DMS 273 (cell line): ENCODE measurements at regions not wholly inside any gene's neighbourhood (a gene's known extent, or its start where the extent isn't known, plus 50 kb on each side); places are given as distances from the start of the nearest gene placed in this dataset.
A peak's percentile ranks its signal among the peaks of the same experiment; 100 is the strongest.

Experiments
- DNase-seq: peaks from one replicate; lab custom pipeline; 2025; ENCODE audit not compliant: unreplicated experiment; lab: John Stamatoyannopoulos, UW

DNA sequence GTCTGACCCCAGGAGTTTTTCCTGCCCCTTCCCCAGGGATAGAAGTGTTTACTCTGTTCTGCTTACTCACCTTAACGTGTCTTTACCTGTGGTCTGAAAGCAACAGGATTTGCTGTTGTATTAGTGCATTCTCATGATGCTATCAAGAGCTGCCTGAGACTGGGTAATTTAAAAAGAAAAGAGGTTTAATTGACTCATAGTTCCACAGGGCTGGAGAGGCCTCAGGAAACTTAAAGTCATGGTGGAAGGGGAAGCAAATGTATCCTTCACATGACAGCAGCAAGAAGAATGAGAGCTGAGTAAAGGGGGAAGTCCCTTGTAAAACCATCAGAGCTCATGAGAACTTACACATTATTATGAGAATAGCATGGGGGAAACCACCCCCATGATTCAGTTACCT is 240.4 kb downstream of the SNAPC1 start:
- no peak for DNase-seq

DNA sequence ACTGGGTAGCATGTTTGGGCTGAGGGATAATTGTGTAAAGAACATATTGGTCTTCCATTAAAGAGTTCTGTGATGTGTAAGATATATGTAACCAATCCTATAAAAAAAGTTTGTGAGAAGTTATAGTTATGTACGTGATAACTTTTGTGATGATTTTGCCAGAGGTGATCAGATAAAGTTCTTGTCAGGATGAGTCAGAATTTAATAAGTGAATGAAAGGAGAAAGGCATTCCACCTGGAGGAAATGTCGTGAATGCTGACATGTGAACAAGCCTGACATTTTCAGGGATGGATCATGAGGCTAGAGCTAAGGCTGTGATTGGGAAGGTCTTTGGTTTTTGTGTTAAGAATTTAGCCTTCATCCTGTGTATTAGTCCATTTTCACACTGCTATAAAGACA is 241.5 kb downstream of the SNAPC1 start:
- no peak for DNase-seq

DNA sequence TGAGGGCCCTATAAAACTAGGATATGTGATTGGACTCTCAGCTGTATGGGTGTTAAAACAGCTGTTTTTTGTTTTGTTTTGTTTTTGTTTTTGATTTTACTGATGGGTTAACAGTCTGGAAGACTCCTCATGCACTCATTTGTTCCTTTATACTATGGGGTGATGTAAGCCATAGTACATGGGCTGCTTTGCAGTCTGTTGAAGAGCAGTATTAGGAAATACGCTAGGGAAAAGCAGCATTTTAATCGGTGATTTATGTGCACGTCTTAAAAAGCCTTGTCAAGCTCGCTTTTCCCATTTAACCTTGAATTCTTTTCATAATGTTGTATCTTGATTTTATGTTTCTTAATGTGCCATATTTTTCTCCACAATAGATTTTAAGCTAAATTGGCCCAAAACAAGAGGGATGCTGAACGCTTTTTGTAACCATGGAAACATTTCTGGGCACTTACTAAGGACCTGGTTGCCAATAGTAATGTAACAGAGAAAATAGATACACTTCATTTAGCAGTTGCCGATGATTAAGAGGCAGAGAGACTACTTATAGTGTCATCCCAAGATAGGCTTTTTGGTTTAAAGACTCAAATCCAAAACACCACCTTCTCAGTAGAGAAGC is 244.0 kb downstream of the SNAPC1 start:
- no peak for DNase-seq

DNA sequence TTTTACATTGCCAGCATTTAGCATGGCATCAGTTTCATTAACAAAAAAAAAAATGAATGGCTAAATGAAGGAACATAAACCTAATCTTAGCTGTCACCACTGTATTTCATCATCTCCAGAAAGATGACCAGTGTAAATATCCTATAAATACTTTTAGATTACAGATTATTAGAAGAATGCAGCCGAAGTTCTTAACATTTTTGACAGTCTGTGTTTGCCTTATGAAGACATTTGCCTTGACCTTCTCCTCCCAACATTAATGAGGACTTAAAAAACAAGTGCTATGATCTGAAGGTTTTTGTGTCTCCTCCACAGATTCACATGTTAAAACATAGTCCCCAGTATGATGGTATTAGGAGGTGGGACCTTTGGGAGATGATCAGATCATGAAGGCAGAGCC is 253.0 kb downstream of the SNAPC1 start:
- DNase-seq: no peak

DNA sequence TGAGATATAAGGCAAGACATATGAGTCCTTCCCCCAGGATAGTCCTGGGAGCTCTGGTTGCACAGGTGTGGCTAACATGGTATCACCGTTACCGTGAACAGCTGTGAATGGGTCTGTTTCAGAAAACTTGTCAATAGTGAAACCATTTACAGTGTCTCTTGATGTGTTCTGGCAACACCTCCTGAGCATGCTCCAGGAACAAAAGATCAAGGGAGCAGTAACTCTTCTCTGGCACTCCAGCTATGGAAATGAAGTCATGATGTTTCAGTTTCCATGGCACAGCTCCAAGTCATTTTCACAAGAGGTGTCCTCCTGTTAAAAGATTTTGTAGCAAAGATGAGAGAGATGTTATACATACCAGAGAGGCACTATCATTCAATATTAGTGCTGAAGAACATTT is 253.7 kb downstream of the SNAPC1 start:
- peak; percentile 18 for DNase-seq

DNA sequence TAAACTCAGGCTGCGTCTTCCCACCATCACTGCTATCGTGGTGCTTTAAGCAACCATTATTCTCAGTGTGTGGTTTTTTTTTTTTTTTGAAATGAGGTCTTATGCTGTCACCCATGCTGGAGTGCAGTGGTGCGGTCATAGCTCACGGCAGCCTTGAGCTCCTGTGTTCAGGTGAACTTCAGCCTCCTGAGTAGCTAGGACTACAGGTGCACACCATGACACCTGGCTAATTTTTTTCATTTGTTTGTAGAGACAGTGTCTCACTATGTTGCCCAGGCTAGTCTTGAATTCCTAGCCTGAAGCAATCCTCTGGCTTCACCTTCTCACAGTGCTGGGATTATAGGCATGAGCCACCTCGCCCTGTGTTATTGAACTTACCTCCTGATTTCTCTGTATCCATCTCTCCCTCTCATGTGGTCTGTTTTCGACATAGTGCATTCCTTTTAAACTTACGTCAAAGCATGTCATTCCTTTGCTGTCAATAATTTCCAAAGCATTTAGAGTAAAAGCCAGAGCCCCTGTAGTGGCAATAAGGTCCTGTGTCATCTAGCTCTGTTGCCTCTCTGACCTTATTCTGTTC is 255.5 kb downstream of the SNAPC1 start:
- DNase-seq: no peak

DNA sequence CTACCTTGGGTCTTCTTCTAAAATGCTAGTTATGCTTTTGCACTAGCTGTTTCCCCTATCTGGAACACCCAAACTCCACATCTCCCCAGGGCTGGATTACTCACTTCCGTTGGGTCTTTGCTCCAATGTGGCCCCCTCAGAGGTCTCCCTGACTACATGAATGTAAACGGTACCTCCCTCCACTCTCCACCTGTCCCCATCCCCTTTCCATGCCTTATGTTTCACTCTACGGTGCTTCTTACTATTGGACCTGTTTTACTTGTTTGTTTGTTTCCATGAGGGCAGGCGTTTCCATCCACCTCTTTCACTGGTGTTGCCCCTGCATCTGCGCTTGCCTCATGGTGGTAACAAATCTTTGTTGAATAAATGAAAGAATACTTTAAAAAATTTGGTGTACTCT is 256.4 kb downstream of the SNAPC1 start:
- DNase-seq: no peak

DNA sequence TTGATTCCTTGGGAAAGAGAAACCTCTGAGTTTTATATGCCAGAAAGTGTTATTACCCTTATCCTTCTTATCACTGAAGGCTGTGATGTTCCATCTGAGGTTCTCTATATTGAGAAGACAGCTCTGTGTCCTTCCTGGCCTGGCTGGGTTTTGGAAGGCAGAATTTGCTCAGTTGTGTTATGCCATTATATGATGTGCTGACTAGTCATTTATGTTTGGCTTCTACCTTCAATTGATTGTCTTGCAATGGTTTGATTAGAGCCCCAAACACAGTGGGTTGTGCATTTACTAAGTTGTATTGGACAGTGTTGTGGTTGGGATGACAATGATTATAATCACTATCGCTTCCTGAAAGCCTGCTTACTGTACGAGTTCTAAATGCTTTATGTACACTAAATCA is 265.7 kb downstream of the SNAPC1 start:
- DNase-seq: no peak

DNA sequence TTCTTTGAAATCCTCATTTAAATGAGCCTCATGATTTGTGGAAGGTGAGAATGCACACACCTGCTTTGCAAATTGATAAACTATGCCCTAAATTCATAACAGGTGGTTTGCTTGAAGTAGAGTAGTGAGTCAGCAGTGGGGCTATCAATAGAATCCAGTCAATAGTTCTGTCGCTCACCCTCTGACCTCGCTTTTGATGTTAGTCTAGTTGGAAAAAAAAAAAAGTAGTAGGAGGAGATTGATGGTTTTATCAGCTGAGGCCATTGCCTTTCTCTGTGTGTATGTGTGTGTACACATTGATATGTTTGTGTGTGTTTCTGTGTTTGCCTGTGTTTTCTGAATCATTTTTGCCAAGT is 267.3 kb downstream of the SNAPC1 start:
- DNase-seq: no peak

DNA sequence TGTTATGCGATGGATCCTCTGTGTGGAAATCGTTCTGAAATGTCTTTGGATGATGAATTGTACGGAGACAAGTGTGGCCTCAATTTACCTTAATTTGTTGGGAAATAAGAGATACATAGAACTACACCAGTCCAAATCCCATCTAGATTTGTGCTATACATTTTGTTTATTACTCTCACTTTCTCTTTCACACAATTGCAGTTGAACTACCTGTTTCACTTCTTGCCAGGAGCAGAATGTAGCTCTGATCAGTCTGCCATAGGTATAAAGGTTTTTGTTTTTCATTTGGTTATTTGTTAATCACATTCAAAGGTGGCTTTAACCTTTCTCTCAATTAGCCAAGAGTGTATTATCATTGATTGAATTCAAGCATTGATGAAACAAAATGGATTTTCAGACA is 268.2 kb downstream of the SNAPC1 start:
- no peak for DNase-seq

DNA sequence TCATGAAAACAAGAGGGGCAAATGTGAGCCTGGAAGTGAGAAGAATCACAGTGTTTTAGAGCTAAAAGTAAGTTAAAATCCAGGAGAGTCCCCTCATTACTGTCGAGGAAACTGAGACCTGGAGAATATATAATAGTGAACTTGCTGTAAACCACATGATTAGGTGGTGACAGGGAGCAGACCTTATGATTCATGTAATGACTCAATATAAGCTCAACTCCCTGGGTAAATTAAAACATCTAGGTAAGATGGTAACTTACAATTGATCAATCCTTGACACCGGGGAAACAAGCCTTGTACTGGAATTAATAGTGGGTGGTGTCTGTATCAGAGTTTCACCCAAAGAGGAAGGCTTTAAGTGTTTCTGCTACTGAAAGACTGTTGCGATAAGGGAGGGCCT is 269.3 kb downstream of the SNAPC1 start:
- no peak for DNase-seq

DNA sequence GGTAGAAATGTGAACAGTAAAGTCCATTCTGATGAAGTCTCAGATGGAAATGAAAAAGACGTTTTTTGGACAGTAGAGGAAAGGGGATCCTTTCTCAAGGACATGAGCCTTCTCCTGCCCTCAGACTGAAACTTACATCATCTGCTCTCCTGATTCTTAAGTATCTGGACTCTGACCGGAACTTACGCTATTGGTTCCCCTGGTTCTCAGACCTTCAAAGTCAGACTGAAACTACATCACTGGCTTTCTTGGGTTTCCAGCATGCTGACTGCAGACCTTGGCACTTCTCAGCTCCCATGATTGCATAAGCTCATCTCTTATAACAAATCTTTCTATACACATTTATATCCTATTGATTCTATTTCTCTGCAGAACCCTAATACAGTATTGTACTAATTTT is 291.0 kb downstream of the SNAPC1 start:
- DNase-seq: no peak

DNA sequence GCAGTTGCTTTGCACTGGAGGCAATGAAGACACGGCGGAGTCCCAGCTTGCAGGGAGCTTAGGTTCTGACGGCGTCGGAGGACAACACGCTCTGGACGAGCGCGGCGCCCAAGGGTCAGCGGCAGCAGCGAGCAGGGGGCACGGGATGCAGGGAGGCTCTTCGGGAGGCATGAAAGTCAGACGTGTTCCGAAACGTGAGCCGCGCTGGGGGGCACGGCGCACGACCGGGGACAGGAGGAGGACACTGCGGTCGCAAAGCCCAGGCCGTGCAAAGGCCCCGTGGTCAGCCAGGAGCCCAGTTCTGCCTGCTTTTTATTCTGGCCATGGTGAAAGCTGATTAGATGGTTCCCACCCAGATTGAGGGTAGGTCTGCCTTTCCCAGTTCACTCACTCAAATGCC is 294.6 kb downstream of the SNAPC1 start:
- no peak for DNase-seq

DNA sequence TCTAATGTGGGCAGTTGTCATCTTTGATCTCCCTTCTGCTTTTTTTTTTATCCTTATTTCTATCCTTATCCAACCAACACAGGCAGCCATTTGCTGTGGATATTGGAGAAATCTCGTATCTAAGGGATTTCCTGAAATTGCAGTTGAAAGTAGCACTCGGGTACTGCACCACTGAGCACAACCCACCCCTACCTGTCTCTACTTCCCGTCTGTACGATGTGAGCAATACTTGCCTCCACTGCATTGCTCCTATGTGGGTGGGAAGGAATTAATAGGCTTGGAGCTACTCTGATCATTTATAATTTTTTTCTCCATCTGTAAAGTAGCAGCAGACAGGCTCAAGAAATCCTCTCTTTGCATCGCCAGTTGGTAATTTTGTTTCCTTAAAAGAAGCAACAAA is 300.4 kb downstream of the SNAPC1 start:
- DNase-seq: no peak

DNA sequence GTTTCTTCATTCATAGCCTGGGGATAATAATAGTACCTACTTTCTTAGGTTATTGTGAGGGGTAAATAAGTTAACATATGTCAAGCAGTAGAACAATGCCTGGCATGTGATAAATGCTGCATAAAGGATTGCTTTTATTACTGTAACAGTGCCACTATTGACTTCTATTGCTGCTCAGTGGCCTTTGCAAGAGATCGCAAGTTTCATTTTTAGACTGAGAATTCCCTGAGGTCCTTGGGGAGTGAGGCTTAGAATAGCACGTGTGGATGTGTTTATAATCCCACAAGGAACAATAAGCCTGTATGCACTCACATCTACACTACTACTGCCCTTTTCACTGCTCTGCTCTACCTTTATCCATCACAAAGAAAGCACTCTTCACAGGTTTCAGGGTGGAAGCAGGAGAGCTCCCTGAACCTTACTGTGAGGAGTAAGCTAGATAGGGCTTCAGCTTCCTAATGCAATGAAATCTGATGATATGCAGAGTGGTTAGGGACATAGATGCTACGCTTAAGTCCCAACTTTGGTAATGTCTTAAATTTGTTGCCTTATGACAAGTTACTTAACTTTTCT is 302.6 kb downstream of the SNAPC1 start:
- peak; percentile 40 for DNase-seq

DNA sequence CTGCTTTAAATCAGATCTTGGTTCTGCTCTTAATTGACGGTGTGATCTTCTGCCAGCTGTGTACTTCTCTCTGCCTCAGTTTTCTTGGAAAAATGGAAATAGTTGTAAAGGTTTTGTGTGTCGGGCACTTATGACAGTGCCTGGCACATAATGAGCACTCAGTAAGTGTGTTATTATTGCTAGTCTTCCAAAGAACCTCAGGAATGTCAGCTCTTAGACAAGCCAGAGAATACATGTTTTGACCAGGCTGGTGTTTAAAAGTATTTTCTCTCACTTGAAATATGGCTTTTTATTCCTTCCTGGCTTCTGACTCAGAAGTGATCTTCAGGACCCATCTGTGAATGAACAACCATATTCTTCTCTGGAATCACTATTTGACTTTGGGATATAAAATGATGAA is 304.1 kb downstream of the SNAPC1 start:
- DNase-seq: no peak

DNA sequence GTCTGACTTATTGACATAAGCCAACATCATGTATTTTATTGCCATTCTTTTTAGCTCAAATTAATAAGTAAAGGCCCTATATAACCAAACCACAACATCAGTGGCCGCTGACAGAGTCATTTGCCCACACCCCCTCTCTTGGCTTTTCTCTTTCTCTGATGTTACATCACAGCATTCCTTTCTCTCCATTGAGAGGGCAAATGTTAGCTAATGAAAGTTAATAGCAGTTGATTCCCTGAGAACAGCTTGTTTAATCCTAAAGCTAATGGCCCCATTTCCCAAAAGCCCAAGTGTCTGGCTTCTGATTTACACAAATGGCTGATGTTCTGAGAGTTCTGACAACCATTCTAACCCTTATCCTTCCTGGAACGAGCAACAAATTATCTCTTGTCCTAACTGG is 308.8 kb downstream of the SNAPC1 start:
- DNase-seq: no peak

DNA sequence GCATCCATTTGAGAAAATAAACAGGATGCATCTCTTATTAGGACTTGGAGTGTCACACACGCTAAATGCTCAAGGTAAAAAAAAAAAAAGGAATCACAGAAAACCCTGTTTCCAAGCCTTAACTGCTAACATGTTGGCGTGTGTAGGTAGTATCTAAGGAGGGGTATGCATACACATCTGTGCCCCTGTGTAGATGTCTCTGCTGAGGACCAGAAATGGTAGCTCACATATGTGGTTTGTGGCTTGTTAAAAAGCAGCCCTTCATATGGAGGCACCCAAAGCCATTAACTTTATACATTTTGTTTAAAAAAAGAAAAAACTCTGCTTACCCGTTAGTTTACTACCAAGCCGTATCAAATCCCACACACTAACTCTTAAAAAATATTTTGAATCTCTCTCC is 314.1 kb downstream of the SNAPC1 start:
- DNase-seq: no peak

DNA sequence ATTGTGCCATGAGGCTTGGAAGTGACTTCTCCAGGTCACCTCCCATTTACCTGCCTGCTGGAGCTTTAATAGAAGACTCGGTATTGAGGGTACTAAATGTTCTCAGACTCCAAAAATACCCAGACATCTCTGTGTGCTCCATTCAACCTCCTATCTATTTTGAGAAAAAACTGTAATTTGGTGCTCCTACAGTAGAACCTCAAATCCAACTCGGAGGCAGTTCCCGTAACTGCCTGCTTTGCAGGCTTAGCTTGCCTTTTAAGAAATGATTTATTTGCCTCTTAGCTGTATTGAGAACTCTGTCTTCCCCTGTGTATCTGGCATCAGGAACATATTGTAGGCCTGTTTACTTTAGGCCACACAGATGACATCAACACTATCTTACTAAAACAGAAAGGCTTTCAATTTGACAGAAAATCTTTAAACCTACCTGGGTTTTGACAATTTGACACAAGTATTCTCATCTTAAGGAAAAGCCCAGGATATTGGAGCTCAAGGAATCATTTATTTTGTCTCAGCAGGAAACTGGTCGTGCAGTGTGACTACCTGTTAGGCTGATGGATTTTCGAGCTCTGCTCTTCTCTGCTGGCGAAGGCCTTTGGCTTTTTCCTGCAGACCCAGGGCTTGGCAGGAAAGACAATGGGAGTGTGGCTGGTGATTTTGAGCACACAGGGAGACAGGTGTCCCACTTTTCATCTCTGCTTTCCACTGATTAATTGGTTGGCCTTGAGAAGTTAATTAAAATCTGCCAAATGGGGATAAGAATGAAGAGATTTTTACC is 314.8 kb downstream of the SNAPC1 start:
- no peak for DNase-seq

DNA sequence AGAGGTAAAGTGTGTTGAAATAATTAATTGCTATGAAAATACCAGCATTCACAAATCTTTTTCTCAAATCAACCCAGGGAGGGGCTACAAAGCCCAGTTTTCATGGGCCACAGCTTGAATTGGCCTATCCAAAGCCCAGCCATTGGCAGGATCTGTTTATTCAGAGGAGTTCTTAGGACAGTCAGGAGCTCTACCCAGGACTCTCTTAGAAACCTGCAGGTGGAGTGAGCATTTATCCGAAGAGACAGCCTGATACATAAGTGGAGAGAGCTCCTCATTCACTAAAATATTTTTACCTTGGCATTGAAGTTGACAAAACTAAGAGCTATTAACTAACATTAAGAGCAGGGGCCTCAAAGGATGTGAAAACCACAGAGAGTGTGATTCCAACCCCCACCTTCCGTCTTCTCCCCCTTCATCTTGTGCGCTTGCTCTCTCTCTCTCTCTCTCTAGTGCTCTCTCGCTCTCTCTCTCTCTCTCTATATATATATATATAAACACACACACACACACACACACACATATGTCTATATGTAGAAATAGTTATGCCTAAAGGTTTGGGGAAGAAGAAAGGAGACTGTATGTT is 315.5 kb downstream of the SNAPC1 start:
- no peak for DNase-seq

DNA sequence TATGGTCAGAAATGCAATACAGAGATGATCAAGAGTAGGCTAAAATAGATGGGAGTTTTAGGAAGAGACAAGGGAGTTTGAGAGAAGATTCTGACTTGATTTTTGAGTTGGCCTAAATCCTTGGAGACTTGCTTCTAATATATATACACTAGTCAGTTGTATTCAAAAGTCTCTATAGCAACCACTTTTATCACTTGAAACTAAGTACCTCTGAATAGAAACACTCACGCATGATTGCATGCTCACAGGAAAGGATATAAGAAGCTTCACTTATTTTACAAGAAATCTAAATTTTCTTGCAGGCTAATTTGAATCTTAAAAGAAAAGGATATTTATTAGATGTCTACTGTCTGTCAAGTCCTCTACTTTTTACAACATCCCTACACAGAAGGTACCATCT is 316.8 kb downstream of the SNAPC1 start:
- no peak for DNase-seq

DNA sequence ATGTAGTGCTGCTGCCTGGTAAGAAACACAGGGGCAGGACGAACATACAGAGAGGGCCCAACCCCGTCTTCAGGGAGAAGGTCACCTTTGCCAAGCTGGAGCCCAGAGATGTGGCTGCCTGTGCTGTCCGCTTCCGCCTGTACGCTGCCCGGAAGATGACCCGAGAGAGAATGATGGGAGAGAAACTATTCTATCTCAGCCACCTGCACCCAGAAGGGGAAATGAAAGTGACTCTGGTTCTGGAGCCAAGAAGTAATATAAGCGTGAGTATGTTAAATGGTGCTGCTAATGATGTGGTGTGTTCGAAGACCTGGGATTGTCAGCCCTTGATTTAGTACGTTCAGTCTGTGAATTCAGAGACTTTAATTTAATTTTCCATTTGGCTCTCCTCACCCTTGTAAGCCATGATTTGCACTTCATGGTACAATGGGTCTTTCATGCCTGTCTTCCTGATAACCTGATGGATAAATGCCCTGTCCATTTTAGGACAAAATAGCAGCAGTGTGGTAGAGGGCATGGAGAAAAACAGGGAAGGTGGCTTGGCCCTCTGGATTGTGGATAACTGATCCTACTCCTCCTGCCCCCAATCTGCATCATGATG is 318.9 kb downstream of the SNAPC1 start:
- DNase-seq: no peak
